SK-N-MC (cell line): ENCODE measurements at regions not wholly inside any gene's neighbourhood (a gene's known extent, or its start where the extent isn't known, plus 50 kb on each side); places are given as distances from the start of the nearest gene placed in this dataset.

ENCODE experiments used
- EZH2 ChIP-seq: fragments of 200-600 bp; sonication (generic); IDR thresholded peaks from one replicate; pipeline ENCODE4 v1.6.1; 2017; ENCODE audit warnings: antibody characterized with exemption
- POLR2AphosphoS5 ChIP-seq: IDR thresholded peaks from 2 replicates; pipeline ENCODE4 v1.6.1; 2012; ENCODE audit warnings: mild to moderate bottlenecking, low read depth, low read length, borderline replicate concordance

DNA sequence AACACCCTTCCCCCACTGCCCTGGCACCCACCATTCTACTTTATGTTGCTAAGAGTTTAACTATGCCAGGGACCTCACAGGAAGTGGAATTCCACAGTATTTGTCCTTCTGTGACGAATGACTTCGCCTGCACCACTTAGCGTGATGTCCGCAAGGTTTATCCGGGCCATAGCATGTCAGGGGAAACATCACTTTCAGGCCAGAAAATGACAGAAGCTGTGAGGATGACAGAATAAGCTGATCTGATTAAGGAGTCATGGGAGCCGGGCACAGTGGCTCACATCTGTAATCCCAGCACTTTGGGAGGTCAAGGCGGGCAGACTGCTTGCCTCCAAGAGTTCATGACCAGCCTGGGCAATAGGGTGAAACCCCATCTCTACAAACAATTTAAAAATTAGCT, 248.8 kb downstream of the EIPR1 start:
- TF ChIP-seq EZH2: no peak
- no peak for TF ChIP-seq POLR2AphosphoS5
